ENCODE measurements at regions not wholly inside any gene's neighbourhood (a gene's known extent, or its start where the extent isn't known, plus 50 kb on each side); places are given as distances from the start of the nearest gene placed in this dataset.

DNA sequence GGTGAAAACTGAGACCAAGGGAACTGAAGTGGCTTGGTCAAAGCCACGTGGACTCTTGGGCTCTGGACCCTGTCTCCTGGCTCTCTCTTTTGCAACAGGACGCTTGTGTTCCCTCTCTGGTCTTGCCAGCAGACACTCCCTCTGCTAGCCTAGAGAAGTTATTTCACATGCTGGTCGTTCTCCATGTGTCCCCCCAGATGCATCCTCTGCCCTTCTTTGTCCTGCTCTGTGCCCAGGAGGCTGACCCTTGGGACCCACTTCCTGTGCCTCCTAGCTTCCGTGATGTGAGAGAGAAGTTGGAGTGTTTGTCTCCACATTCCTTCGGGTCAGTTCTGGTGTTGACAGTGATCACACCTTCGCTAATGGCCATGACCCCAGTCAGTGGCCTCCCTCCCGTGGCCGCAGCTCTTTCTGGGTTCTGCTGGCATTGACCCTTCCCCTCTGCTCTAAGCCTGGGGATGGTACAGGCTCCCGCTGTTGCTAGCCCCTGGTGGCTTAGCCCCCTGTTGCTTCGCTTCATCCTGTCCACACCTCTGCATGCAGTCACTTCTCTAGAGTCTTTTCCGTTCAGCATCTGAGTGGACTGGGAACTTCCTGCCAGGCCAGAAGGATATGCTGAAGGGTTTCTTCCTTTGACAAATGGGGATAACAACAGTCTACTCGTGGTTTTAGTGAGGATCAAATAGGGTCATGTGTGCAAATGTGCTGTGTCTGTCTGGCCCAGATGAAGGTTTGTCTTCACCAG, 70.1 kb upstream of the BMP2 start (continued):
- TF ChIP-seq ZNF614 (CRISPR knock-in tag; IDR thresholded peaks at IDR 0.05; ENCODE audit: borderline replicate concordance) = no peak
- TF ChIP-seq, protein P1, sequence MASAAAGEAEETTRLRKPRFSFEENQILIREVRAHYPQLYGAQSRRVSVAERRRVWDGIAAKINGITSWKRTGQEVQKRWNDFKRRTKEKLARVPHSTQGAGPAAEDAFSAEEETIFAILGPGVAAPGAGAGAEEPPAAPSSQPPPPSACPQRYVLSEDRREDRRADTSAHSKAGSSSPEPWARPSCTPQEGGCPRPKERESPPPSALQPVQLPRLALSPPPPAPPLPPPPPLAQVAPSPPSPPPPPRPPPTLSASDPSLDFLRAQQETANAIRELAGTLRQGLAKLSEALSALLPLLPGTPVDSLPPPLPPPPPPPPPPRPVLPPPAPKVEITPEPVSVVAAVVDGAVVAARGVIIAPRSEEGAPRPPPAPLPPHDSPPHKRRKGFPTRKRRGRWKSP (CRISPR knock-in tag; IDR thresholded peaks at IDR 0.05) = no peak
- peak; percentile 53; the same call in 1 of the 2 replicates for TF ChIP-seq HMG20A (CRISPR knock-in tag; IDR thresholded peaks at IDR 0.05; ENCODE audit: borderline replicate concordance)
- no peak for TF ChIP-seq ZNF703 (CRISPR knock-in tag; IDR thresholded peaks at IDR 0.05; ENCODE audit: borderline replicate concordance)
- TF ChIP-seq NR2F6 (IDR thresholded peaks at IDR 0.05) = peak; percentile 80
- peak; percentile 90 for TF ChIP-seq NR2F6 (CRISPR knock-in tag; IDR thresholded peaks at IDR 0.05)
- no peak for TF ChIP-seq CBFB (CRISPR knock-in tag; IDR thresholded peaks at IDR 0.05)
- TF ChIP-seq POLR2AphosphoS2 (IDR thresholded peaks at IDR 0.05; ENCODE audit: low read depth, low read length) = no peak
- peak; percentile 84; the same call in 1 of the 2 replicates for TF ChIP-seq ZNF737 (CRISPR knock-in tag; IDR thresholded peaks at IDR 0.05; ENCODE audit: borderline replicate concordance)
- TF ChIP-seq HNF4G (IDR thresholded peaks at IDR 0.05; ENCODE audit: borderline replicate concordance, low read depth, low read length) = peak; percentile 6; the same call in 1 of the 2 replicates
- no peak for TF ChIP-seq HNF4G (CRISPR knock-in tag; IDR thresholded peaks at IDR 0.05; ENCODE audit: borderline replicate concordance, low read depth)
- TF ChIP-seq TOPORS (CRISPR knock-in tag; IDR thresholded peaks at IDR 0.05) = no peak
- TF ChIP-seq ZNF629 (CRISPR knock-in tag; conservative IDR thresholded peaks at IDR 0.05) = peak; percentile 45
- no peak for TF ChIP-seq MEIS1 (CRISPR knock-in tag; IDR thresholded peaks at IDR 0.05; ENCODE audit: borderline replicate concordance)
- TF ChIP-seq ZBTB42 (CRISPR knock-in tag; IDR thresholded peaks at IDR 0.05) = no peak
- TF ChIP-seq DNMT3B (CRISPR knock-in tag; conservative IDR thresholded peaks at IDR 0.05) = no peak
- TF ChIP-seq, protein P2, sequence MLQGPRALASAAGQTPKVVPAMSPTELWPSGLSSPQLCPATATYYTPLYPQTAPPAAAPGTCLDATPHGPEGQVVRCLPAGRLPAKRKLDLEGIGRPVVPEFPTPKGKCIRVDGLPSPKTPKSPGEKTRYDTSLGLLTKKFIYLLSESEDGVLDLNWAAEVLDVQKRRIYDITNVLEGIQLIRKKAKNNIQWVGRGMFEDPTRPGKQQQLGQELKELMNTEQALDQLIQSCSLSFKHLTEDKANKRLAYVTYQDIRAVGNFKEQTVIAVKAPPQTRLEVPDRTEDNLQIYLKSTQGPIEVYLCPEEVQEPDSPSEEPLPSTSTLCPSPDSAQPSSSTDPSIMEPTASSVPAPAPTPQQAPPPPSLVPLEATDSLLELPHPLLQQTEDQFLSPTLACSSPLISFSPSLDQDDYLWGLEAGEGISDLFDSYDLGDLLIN (CRISPR knock-in tag; IDR thresholded peaks at IDR 0.05; ENCODE audit: borderline replicate concordance) = no peak
- TF ChIP-seq, protein P3, sequence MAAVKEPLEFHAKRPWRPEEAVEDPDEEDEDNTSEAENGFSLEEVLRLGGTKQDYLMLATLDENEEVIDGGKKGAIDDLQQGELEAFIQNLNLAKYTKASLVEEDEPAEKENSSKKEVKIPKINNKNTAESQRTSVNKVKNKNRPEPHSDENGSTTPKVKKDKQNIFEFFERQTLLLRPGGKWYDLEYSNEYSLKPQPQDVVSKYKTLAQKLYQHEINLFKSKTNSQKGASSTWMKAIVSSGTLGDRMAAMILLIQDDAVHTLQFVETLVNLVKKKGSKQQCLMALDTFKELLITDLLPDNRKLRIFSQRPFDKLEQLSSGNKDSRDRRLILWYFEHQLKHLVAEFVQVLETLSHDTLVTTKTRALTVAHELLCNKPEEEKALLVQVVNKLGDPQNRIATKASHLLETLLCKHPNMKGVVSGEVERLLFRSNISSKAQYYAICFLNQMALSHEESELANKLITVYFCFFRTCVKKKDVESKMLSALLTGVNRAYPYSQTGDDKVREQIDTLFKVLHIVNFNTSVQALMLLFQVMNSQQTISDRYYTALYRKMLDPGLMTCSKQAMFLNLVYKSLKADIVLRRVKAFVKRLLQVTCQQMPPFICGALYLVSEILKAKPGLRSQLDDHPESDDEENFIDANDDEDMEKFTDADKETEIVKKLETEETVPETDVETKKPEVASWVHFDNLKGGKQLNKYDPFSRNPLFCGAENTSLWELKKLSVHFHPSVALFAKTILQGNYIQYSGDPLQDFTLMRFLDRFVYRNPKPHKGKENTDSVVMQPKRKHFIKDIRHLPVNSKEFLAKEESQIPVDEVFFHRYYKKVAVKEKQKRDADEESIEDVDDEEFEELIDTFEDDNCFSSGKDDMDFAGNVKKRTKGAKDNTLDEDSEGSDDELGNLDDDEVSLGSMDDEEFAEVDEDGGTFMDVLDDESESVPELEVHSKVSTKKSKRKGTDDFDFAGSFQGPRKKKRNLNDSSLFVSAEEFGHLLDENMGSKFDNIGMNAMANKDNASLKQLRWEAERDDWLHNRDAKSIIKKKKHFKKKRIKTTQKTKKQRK (IDR thresholded peaks at IDR 0.05; ENCODE audit: low read length) = no peak
- TF ChIP-seq ZNF7 (CRISPR knock-in tag; IDR thresholded peaks at IDR 0.05) = no peak
- TF ChIP-seq ZNF652 (CRISPR knock-in tag; IDR thresholded peaks at IDR 0.05; ENCODE audit: borderline replicate concordance, low read depth) = no peak
- TF ChIP-seq NFIC (IDR thresholded peaks at IDR 0.05; ENCODE audit: low read length) = no peak
